Endothelial cell of umbilical vein (primary cell): ENCODE measurements at regions not wholly inside any gene's neighbourhood (a gene's known extent, or its start where the extent isn't known, plus 50 kb on each side); places are given as distances from the start of the nearest gene placed in this dataset.

Experiments used
- BruUV-seq: library from RNA; stranded (reverse); fragments of 400-500 nt; replicated peaks from 2 replicates; lab custom pipeline; 2021; lab: Mats Ljungman, UMichigan
- CTCF ChIA-PET: fragments of 300-600, 350-600 bp; sonication (Branson Sonifier 250); formaldehyde crosslinking; loops from one replicate; lab custom pipeline; 2021; ENCODE audit warnings: antibody characterized with exemption, inconsistent platforms; lab: Charles Lee
- POLR2A ChIA-PET: fragments of 300-600, 350-600 bp; sonication (Branson Sonifier 250); formaldehyde crosslinking; loops from one replicate; lab custom pipeline; 2021; ENCODE audit warnings: antibody characterized with exemption, inconsistent platforms; lab: Charles Lee
- DNase-seq: peaks from one replicate; pipeline ENCODE4 v3.0.0-alpha.2; 2011; ENCODE audit warnings: low read depth, low spot score
- FAIRE-seq: peaks from 2 replicates; lab custom pipeline; 2011; peaks lifted over from hg19 to GRCh38; lab: Jason Lieb, UNC
- H2AFZ ChIP-seq: 2 replicates; pipeline ENCODE4 v1.6.0; 2012; ENCODE audit warnings: low read depth, low read length, control low read depth, inconsistent platforms
- H3K27ac ChIP-seq: 2 replicates; pipeline ENCODE4 v1.5.1; 2011; ENCODE audit warnings: low read depth, mild to moderate bottlenecking, control low read depth, low read length, moderate library complexity; ENCODE audit not compliant: insufficient read depth
- H3K27me3 ChIP-seq, 2 experiments: 2 replicates each; pipeline versions ENCODE4 v1.6.0 to v1.6.1; 2011; ENCODE audit warnings: low read length in 2 of 2, mixed read lengths in 1 of 2; ENCODE audit not compliant: control insufficient read depth in 2 of 2, insufficient read depth in 2 of 2
- H3K36me3 ChIP-seq, 2 experiments: 2 replicates in 1 of 2; 3 replicates in 1 of 2; pipeline ENCODE4 v1.5.1; 2011; ENCODE audit warnings: low read length in 2 of 2, mild to moderate bottlenecking in 1 of 2, moderate library complexity in 1 of 2; ENCODE audit not compliant: control insufficient read depth in 2 of 2, insufficient read depth in 2 of 2; ENCODE audit errors: extremely low read depth in 1 of 2
- H3K4me1 ChIP-seq: 3 replicates; pipeline ENCODE4 v1.5.1; 2011; ENCODE audit warnings: mild to moderate bottlenecking, low read length; ENCODE audit not compliant: control insufficient read depth, insufficient read depth; ENCODE audit errors: extremely low read depth
- H3K4me2 ChIP-seq: 2 replicates; pipeline ENCODE4 v1.6.1; 2011; ENCODE audit warnings: low read length, control low read depth, mixed read lengths; ENCODE audit not compliant: insufficient read depth
- H3K4me3 ChIP-seq, 3 experiments: fragments of 200-600 bp in 1 of 3; sonication (generic), shearing (Covaris generic) in 1 of 3; replicated peaks in 1 of 3; 2 replicates each; pipeline ENCODE4 v1.5.1; 2011 to 2016; ENCODE audit warnings: control low read depth in 3 of 3, low read length in 3 of 3, mild to moderate bottlenecking in 2 of 3, inconsistent platforms in 1 of 3, low read depth in 1 of 3, moderate library complexity in 1 of 3; ENCODE audit not compliant: insufficient read depth in 1 of 3
- H3K79me2 ChIP-seq: 2 replicates; pipeline ENCODE4 v1.6.0; 2012; ENCODE audit warnings: low read length, inconsistent platforms; ENCODE audit not compliant: control insufficient read depth, insufficient read depth
- H3K9ac ChIP-seq: replicated peaks from 2 replicates; pipeline ENCODE3; 2011; ENCODE audit warnings: low read length, control low read depth; ENCODE audit not compliant: insufficient read depth; ENCODE audit errors: extremely low read depth
- H3K9me1 ChIP-seq: replicated peaks from 3 replicates; pipeline ENCODE4 v1.6.0; 2011; ENCODE audit warnings: mild to moderate bottlenecking, low read length; ENCODE audit not compliant: control insufficient read depth, insufficient read depth; ENCODE audit errors: extremely low read depth
- H3K9me3 ChIP-seq: replicated peaks from 2 replicates; pipeline ENCODE4 v1.5.1; 2012; ENCODE audit warnings: low read length, inconsistent platforms; ENCODE audit not compliant: control insufficient read depth, insufficient read depth
- H4K20me1 ChIP-seq: replicated peaks from 2 replicates; pipeline ENCODE3; 2011; ENCODE audit warnings: mild to moderate bottlenecking, low read length; ENCODE audit not compliant: control insufficient read depth, insufficient read depth; ENCODE audit errors: extremely low read depth
- EZH2 ChIP-seq: IDR thresholded peaks from 2 replicates; pipeline ENCODE4 v1.6.1; 2012; ENCODE audit warnings: borderline replicate concordance, low read depth, mild to moderate bottlenecking, moderate library complexity, low read length, inconsistent platforms; ENCODE audit not compliant: severe bottlenecking
- FOS ChIP-seq: IDR thresholded peaks from 2 replicates; pipeline ENCODE4 v1.6.1; 2011; ENCODE audit warnings: mild to moderate bottlenecking, low read length, moderate library complexity, borderline replicate concordance; ENCODE audit not compliant: insufficient read depth
- GATA2 ChIP-seq: IDR thresholded peaks from 2 replicates; pipeline ENCODE4 v1.7.0; 2011; ENCODE audit warnings: low read depth, mild to moderate bottlenecking, moderate library complexity, mixed read lengths, low read length; ENCODE audit not compliant: insufficient read length, insufficient read depth
- JUN ChIP-seq: IDR thresholded peaks from 2 replicates; pipeline ENCODE4 v1.6.1; 2011; ENCODE audit warnings: borderline replicate concordance, low read depth; ENCODE audit not compliant: insufficient read length, insufficient read depth
- MYC ChIP-seq: IDR thresholded peaks from one replicate; pipeline ENCODE4 v1.6.1; 2011; ENCODE audit warnings: mild to moderate bottlenecking, low read depth, low read length
- POLR2A ChIP-seq: IDR thresholded peaks from 2 replicates; pipeline ENCODE4 v1.6.1; 2012; ENCODE audit warnings: low read depth, mild to moderate bottlenecking, control low read depth, low read length
- POLR2AphosphoS5 ChIP-seq: IDR thresholded peaks from 2 replicates; pipeline ENCODE4 v1.6.1; 2012; ENCODE audit warnings: low read depth, mild to moderate bottlenecking, control low read depth, low read length, moderate library complexity; ENCODE audit not compliant: insufficient read depth
- dilution Hi-C: fragments of 300-500 bp; cut with MboI; formaldehyde crosslinking; loops from one replicate; pipeline ENCODE4 v1.15.0; 2019; ENCODE audit warnings: low sequenced_read_pairs; ENCODE audit not compliant: extremely low pct_ligation_motif_present
- intact Hi-C: fragments of 100-400 bp; cut with micrococcal nuclease; formaldehyde crosslinking; loops from one replicate; pipeline ENCODE4 v1.10.0; 2022
- TF ChIP-seq, protein P1 (sequence below), 2 donors: IDR thresholded peaks; 1 replicate in 1 of 2; 2 replicates in 1 of 2; pipeline ENCODE4 v1.5.1; 2011; ENCODE audit warnings: low read length in 2 of 2, mild to moderate bottlenecking in 2 of 2, moderate library complexity in 2 of 2, control low read depth in 1 of 2, inconsistent platforms in 1 of 2, low read depth in 1 of 2; ENCODE audit not compliant: insufficient read depth in 1 of 2; ENCODE audit errors: extremely low read depth in 1 of 2
- TF ChIP-seq, protein P2 (sequence below): IDR thresholded peaks from 2 replicates; pipeline ENCODE4 v1.6.1; 2011; ENCODE audit not compliant: insufficient read depth, insufficient read length

DNA sequence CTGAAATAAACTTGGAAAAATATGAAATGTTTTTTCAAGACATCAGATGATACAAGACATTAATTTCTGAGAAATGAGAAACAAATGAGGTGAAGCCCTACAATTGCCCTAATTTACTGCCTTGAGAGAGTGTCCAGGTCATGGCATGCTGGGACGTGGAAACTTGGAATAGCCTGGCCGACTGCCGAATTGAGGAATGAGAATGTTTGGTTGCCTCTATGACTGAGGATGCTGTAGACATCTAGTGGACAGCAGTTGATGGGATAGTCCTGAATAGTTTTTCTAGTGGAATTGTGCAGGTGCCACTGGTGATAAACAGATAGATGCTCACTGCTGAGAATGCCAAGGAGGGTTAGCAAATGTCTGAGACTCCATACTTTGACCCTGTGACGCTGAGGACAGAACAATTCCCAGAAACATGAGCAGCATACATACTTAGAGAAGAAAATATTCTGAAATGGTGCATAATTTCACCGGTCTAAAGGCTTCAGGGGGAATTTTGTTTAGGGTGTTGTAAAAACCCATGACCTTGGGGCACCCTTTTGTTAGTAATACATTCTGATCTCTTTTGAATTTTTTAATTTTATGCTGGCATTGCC, 56.5 kb upstream of the CWC22 start:
- intact Hi-C loops (no loop called here), dilution Hi-C loops (no loop called here)
- Histone ChIP-seq H3K27me3 (no peaks in the 10 kb centered on the region), H4K20me1 (no peaks in the 10 kb centered on the region), H2AFZ (no peak overlapping the region), H3K79me2 (no peaks in the 10 kb centered on the region), H3K4me3 (no peak overlapping the region), H3K9me3 (no peaks in the 10 kb centered on the region), H3K4me2 (no peak overlapping the region), H3K4me1 (no peaks in the 10 kb centered on the region), H3K9ac (no peak overlapping the region), H3K27ac (no peak overlapping the region), H3K9me1 (no peaks in the 10 kb centered on the region), H3K36me3 (no peaks in the 10 kb centered on the region)
- ChIA-PET POLR2A (no interaction called here), CTCF (no interaction called here)
- DNase-seq (no peak), FAIRE-seq (no peak)
- TF ChIP-seq GATA2, result no peak
- no peak for TF ChIP-seq FOS
- TF ChIP-seq POLR2AphosphoS5, result no peak
- TF ChIP-seq, protein P1, sequence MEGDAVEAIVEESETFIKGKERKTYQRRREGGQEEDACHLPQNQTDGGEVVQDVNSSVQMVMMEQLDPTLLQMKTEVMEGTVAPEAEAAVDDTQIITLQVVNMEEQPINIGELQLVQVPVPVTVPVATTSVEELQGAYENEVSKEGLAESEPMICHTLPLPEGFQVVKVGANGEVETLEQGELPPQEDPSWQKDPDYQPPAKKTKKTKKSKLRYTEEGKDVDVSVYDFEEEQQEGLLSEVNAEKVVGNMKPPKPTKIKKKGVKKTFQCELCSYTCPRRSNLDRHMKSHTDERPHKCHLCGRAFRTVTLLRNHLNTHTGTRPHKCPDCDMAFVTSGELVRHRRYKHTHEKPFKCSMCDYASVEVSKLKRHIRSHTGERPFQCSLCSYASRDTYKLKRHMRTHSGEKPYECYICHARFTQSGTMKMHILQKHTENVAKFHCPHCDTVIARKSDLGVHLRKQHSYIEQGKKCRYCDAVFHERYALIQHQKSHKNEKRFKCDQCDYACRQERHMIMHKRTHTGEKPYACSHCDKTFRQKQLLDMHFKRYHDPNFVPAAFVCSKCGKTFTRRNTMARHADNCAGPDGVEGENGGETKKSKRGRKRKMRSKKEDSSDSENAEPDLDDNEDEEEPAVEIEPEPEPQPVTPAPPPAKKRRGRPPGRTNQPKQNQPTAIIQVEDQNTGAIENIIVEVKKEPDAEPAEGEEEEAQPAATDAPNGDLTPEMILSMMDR (IDR thresholded peaks at IDR 0.05; ENCODE audit: extremely low read depth in 1 of 2, insufficient read depth in 1 of 2, low read depth in 1 of 2, low read length in 2 of 2), result no peak
- no peak for TF ChIP-seq EZH2
- no peak for TF ChIP-seq JUN
- TF ChIP-seq MYC, result no peak
- TF ChIP-seq, protein P2, sequence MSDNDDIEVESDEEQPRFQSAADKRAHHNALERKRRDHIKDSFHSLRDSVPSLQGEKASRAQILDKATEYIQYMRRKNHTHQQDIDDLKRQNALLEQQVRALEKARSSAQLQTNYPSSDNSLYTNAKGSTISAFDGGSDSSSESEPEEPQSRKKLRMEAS, result no peak
- TF ChIP-seq POLR2A, result no peak
- no TSS peak for BruUV-seq
